ENCODE measurements at regions not wholly inside any gene's neighbourhood (a gene's known extent, or its start where the extent isn't known, plus 50 kb on each side); places are given as distances from the start of the nearest gene placed in this dataset.

- DNase-seq (ENCODE audit: low read depth in 3 of 3, low spot score in 1 of 3) = no peak
Measured at GRCh38 chr16:9407206-9407758, 315.8 kb downstream of the HAPSTR1 start.

GRCh38 chr16:9408297-9408878 is 316.9 kb downstream of the HAPSTR1 start:
- no peak for DNase-seq (ENCODE audit: low read depth in 3 of 3, low spot score in 1 of 3)

- no peak for DNase-seq (ENCODE audit: low read depth in 3 of 3, low spot score in 1 of 3)
Measured at GRCh38 chr16:9409560-9410493, 318.4 kb downstream of the HAPSTR1 start.

DNA sequence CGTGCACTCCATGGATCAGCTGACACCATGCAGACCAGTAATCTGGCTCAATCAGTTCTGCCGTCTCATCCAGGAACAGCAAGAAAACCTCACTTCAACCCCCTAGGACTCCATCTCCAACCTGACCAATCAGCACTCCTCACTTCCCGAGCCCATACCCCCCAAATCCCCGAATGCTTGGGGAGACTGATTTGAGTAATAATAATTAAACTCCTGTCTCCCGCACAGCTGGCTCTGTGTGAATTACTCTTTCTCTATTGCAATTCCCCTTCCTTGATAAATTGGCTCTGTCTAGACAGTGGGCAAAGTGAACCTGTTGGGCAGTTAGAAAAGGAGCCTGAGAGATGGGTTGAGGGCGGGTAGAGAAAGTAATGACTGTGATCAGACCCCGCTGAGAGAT is 320.0 kb downstream of the HAPSTR1 start:
- DNase-seq (ENCODE audit: low read depth in 3 of 3, low spot score in 1 of 3) = no peak

- no peak for DNase-seq (ENCODE audit: low read depth in 3 of 3, low spot score in 1 of 3)
Measured at GRCh38 chr16:9412031-9412914, 320.8 kb downstream of the HAPSTR1 start.

DNA sequence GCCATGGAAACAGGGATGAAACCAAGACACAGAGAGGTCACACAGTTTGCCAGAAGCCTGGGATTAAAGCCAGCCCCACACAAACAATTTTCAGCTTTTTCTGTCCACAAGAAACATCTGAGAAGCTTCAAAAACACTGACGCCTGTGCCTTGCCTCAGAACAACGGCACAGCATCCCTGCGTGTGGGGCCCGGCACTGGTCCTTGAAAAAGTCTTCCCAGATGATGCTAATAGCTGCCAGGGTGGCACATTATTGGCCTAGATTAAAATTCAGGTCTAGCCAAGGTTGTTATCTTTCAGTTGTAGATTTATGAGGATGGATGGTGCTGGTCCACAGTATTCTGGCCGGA is 321.4 kb downstream of the HAPSTR1 start:
- DNase-seq (ENCODE audit: low read depth in 3 of 3, low spot score in 1 of 3) = no peak

GRCh38 chr16:9415545-9415944 is 324.1 kb downstream of the HAPSTR1 start:
- no peak for DNase-seq (ENCODE audit: low read depth in 3 of 3, low spot score in 1 of 3)

DNA sequence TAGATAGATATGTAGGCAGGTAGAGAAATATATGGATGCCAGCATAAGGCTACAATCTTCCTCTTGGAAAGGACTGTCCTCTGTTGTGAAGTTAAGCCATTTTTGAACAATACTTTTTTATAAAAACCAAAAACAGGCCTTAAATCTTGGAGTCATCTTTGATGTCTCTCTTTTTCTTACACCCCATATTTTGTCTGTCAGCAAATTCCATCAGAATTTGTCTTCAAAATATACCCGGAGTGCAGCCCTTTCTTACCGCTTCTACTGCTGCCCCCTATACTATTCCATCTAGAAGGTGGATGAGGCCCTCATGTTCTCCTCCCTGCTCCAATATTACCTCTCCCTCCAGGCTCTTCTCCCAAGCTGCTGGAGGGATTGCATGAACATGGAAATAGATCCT is 326.5 kb downstream of the HAPSTR1 start:
- no peak for DNase-seq (ENCODE audit: low read depth in 3 of 3, low spot score in 1 of 3)

GRCh38 chr16:9419161-9419560 is 327.7 kb downstream of the HAPSTR1 start:
- no peak for DNase-seq (ENCODE audit: low read depth in 3 of 3, low spot score in 1 of 3)

DNA sequence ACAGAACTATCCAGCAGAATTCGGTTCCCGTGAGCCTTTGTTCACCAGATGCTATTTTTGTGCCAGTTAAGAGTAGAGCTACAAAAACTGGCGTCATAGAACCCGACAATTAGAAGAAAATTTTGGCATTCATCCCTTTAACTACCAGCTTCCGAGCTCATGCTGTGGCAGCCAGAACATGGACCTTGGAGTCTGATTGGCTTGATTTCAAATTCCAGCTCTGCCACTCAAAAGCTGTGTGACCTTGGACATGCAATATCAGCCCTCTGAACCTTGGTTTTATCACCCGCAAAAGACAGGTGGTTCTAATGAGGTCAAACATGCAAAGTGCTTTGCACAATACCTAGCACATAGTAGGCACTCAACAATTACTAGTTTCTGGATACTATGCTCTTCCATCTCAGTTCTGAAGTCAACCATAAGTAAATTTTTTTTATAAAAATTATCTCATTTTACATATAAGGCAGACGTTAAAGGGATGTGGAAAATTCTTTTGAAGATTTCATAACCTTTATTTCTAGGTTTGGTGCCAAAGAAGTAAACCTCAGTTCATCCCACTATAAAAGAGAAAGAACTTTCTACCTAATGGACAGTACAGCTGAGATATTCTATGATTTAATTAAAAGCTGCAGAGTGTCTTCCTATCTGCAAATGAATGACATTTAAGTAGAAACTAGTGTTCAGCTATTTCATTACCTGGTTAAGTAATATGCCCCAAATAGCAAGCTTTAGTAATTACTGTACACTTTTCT is 331.5 kb downstream of the HAPSTR1 start:
- no peak for DNase-seq (ENCODE audit: low read depth in 3 of 3, low spot score in 1 of 3)

DNA sequence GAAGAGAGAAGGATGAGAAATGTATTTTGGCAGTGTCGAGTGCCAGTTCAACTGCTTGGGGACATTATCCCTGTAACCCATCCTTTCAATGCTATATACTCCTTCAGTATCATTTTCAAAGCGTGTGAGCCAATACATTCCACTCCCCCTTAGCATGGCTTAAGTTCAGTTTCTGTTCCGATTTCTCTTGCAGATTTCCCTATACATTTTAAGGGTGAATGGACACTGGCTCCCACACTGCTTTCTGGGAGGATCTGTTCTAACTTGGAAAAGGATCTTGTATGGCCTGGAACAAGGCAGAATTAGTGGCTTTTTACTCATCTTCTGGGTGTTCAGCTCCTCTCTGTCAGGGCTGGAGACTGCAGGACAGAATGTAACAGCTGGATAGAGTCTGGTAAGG is 333.8 kb downstream of the HAPSTR1 start:
- DNase-seq (ENCODE audit: low read depth in 3 of 3, low spot score in 1 of 3) = no peak

- no peak for DNase-seq (ENCODE audit: low read depth in 3 of 3, low spot score in 1 of 3)
Measured at GRCh38 chr16:9428355-9429005, 337.0 kb downstream of the HAPSTR1 start.

- no peak for DNase-seq (ENCODE audit: low read depth in 3 of 3, low spot score in 1 of 3)
Measured at GRCh38 chr16:9429646-9430330, 338.3 kb downstream of the HAPSTR1 start.

- no peak for DNase-seq (ENCODE audit: low read depth in 3 of 3, low spot score in 1 of 3)
Measured at GRCh38 chr16:9434659-9435058, 343.2 kb downstream of the HAPSTR1 start.

DNA sequence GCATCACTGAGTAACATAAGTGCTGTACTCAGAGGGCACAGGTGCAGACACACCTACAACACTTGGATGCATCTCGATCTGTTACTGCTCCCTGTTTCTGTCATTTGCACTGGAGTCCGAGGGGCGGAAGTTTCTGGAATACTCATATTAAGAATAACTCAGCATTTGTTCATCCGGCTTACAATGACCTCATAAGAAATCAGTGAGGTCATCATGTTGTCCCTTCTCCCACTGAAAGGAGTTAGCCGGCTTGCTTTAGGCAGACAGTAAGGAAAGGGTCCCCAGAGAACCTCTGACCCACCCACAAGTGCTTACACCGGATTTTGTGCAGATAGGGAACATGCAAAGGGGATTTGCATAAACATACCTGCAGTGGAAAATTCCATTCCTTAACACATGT is 344.7 kb downstream of the HAPSTR1 start:
- no peak for DNase-seq (ENCODE audit: low read depth in 3 of 3, low spot score in 1 of 3)

DNA sequence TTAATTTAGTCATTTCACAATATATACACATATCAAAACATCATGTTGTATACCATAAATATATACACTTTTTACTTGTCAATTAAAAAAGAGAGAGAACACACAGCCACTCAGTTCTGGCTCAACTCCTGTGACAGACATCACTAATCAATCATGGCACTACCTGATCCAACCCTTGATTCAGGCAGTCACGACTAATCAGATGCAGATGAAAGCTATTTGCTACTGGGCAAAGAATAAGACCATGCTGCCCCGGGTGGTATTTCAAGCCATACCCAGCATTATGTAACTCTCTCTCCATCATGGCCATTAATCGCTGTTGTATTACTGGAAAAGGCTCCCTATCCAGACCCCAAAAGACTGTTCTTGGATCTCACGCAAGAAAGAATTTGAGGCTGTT is 345.7 kb downstream of the HAPSTR1 start:
- no peak for DNase-seq (ENCODE audit: low read depth in 3 of 3, low spot score in 1 of 3)

DNA sequence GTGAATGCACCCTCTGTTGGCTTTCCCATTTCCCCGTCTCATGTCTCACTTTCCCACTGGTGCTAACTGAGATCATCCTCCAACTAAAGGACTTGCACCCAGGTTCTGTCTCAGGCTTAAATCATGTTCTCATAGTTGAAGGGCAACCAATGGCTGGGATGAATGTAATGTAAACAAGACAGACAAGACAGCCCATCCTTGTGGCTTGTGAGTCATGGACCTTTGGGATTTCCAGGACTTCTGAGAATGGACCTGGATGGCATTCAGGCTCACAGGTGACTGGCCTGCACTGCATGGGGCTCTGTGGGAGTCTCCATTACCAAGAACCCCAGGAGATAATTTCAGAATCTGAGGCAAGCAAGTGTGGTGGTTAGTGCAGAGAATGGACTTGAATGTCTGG is 347.5 kb downstream of the HAPSTR1 start:
- DNase-seq (ENCODE audit: low read depth in 3 of 3, low spot score in 1 of 3) = no peak

DNA sequence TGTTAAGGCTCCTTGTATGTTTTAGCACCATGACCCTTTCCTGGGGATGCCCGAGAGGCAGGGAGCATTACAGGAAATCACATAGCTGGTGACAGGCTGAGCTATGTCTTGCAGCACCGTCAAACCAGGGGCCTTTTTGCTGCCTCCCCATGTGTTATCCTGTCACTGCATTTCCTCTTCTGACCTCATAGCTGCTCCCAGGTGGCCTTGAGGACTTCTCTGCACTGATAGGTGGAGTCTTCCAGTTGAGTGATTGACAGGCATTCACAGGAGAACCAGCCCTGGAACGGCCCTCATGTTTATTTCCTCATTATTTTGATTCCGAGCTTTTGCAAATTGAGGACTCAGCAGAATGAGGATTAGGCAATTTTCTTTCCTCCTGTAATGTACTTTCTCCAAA is 349.6 kb downstream of the HAPSTR1 start:
- DNase-seq (ENCODE audit: low read depth in 3 of 3, low spot score in 1 of 3) = no peak

DNA sequence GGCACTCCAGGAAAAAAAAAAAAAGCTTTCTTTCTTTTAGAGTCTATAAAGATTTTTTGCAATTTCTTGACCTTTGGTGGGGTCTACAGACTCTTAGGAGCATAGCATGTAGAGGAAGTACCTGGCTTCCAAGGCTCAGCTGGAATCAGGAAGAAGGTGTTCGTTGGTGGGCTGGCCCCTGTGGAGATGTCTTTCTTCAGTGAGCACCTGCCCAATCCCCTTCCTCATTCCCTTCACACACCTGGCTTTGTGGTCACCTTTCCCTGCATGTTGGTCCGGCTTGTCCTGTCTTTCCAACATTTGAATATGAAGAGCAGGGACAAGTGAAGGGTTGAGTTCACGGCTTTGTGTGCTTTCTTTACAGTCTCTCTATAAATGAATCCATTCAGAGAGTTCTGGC is 352.4 kb downstream of the HAPSTR1 start:
- DNase-seq (ENCODE audit: low read depth in 3 of 3, low spot score in 1 of 3) = no peak

Data from stimulated activated CD4-positive, alpha-beta T cell treated with anti-CD3 and anti-CD28 coated beads, TNF-alpha, amount 100 ng/mL, for 1 hour (primary cell).